Fibroblast of villous mesenchyme (primary cell): ENCODE measurements at regions not wholly inside any gene's neighbourhood (a gene's known extent, or its start where the extent isn't known, plus 50 kb on each side); places are given as distances from the start of the nearest gene placed in this dataset.

Experiments
- DNase-seq: peaks from one replicate; pipeline ENCODE4 v3.0.0-alpha.2; 2010; ENCODE audit warnings: low read depth
- H3K4me3 ChIP-seq: 2 replicates; pipeline ENCODE4 v1.5.1; 2011; ENCODE audit warnings: low read depth, mild to moderate bottlenecking, low read length
- TF ChIP-seq, protein P1 (sequence below): IDR thresholded peaks from 2 replicates; pipeline ENCODE4 v1.5.1; 2012; ENCODE audit warnings: low read depth, mild to moderate bottlenecking, low read length; ENCODE audit not compliant: insufficient read depth

DNA sequence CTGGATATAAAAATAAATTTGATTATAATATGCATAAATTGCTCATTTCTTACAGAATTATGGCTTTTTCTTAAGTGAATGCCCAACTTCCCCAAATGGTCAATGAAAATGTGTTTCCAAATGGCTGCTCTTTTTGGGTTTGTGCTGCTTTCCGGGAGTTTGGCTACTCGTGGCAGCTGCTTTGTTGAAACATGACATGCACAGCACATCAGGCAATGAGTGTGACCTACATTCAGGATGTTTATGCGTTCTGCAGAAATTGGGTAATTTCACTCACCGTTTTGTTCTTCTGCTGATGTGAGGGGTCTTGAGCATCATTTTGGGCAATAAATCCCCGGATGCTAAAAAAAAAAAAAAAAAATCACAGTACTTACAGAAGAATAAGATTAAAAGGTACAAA is 825.0 kb upstream of the KLHL29 start:
- no peak for DNase-seq
- H3K4me3 ChIP-seq, result no peak overlapping the region
- TF ChIP-seq, protein P1, sequence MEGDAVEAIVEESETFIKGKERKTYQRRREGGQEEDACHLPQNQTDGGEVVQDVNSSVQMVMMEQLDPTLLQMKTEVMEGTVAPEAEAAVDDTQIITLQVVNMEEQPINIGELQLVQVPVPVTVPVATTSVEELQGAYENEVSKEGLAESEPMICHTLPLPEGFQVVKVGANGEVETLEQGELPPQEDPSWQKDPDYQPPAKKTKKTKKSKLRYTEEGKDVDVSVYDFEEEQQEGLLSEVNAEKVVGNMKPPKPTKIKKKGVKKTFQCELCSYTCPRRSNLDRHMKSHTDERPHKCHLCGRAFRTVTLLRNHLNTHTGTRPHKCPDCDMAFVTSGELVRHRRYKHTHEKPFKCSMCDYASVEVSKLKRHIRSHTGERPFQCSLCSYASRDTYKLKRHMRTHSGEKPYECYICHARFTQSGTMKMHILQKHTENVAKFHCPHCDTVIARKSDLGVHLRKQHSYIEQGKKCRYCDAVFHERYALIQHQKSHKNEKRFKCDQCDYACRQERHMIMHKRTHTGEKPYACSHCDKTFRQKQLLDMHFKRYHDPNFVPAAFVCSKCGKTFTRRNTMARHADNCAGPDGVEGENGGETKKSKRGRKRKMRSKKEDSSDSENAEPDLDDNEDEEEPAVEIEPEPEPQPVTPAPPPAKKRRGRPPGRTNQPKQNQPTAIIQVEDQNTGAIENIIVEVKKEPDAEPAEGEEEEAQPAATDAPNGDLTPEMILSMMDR, result no peak

DNA sequence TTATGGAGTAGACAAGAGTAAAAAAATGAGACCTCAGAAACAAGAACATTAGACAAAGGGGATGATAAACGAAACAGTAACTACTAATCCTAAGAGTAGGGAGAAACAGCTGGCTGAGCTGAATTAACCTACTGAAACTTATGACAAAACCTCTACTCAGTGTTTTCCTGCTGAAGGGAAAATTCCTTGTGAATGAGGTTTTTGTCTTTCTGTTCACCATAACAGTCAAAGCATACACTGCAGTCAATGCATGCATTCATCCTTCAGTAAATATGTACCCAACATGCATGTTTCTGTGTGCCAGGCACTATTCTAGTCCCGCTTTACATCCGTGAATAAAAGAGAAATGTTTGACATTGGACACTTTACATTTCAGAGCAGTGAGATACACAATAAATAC is 805.6 kb upstream of the KLHL29 start:
- no peak overlapping the region for H3K4me3 ChIP-seq
- no peak for DNase-seq
- TF ChIP-seq, protein P1, result no peak

DNA sequence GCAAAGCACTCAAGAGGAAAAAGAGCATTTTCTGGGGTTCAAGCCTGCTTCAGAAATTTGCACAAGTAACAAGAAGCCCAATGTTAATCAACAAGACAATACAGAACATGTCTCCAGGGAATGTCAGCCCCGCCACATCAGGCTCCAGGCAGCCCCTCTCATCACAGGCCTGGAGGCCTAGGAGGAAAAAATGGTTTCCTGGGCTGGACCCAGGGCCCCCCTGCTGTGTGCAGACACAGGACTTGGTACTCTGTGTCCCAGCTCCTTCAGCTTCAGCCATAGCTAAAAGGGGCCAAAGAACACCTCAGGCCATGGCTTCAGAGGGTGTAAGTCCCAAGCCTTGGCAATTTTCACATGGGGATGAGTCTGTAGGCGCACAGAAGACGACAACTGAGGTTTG is 802.9 kb upstream of the KLHL29 start:
- DNase-seq, result no peak
- no peak overlapping the region for H3K4me3 ChIP-seq
- TF ChIP-seq, protein P1, result no peak

DNA sequence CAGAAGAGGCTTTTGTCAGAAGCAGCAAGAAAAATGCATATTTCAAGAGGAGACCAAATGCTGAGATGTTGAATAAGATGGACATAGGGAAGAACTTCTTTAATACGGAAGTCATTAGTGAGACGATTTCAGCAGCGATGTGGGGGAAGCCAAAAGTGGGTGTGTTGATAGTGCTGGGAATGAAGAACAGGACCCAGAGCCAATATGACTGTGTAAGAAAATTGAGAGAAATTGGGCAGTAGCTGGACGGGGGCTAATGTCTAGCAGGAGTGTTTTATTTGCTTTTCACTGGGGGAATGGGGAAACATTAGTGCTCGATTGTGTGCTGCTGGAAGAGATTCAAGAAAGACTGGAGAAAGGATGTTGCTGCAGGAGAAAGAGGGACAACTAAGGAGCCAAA is 788.7 kb upstream of the KLHL29 start:
- DNase-seq, result no peak
- H3K4me3 ChIP-seq, result no peak overlapping the region
- TF ChIP-seq, protein P1, result no peak

DNA sequence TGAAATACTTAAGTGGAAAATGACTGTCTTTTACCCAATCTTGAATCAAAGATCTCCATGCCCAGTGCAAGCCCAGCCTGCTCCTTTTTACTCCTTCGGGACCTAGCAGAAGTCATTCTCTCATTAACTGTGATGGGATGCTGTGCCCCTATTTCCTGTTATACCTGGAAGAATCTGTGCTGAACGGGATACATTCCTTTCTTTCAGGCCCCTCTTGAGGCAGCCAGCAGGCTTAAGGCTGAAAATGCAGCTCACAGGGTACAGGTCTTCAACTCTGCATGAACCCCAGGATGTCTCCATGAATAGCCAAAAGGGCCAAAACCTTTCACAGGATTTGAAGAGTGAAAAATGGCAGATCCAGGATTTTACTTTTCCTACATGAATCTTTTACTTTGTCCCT is 784.8 kb upstream of the KLHL29 start:
- TF ChIP-seq, protein P1, result no peak
- DNase-seq, result no peak

DNA sequence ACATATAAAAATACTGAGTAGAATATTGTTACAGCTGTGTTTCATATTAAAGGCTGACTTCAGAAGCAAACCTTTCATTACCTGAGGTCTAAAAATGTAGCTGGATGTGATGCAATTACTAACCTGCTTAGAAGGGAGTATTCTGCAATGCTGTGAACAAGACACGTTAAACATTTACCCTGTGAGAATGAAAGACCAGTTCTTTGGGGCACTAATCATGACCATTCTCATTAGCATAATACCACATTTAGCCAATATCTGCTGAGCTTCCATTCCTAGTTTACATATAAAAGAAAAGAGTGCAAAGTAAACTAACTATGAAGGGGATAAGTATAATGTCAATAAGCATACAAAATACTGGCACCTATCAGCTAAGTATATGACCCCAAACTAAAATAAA is 784.0 kb upstream of the KLHL29 start:
- DNase-seq, result no peak
- H3K4me3 ChIP-seq, result no peak overlapping the region
- TF ChIP-seq, protein P1, result no peak

More for the DNA sequence above, 784.8 kb upstream of the KLHL29 start:
- no peak overlapping the region for H3K4me3 ChIP-seq

DNA sequence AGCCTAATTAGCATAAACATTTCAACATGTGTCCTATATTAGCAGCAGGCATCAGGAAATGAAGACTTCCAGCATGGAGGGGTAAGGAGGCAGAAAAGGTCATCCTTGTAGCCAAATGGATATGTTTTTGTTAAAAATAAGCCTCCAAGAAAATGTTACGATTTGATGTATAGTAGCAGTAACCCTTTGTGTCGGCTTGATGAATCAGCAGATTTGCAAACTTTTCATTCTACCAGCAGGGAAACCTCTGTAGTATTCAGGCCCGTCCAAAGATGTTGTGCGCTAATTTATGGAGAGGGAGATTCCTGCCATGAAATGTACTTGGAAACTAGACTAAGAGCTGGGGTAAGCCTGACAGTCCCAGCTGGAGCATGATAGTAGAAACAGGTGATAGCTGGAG is 780.8 kb upstream of the KLHL29 start:
- no peak overlapping the region for H3K4me3 ChIP-seq
- no peak for DNase-seq
- TF ChIP-seq, protein P1, result no peak
